ENCODE measurements at regions not wholly inside any gene's neighbourhood (a gene's known extent, or its start where the extent isn't known, plus 50 kb on each side); places are given as distances from the start of the nearest gene placed in this dataset.

GRCh38 chr5:19270153-19270552 is 717.8 kb downstream of the CDH18 start:
- no peak for TF ChIP-seq POLR2A (IDR thresholded peaks at IDR 0.05; ENCODE audit: low read depth, low read length)
- TF ChIP-seq POLR2AphosphoS5 (IDR thresholded peaks at IDR 0.05; ENCODE audit: low read depth, low read length) = no peak
- no peak for TF ChIP-seq TAF1 (IDR thresholded peaks at IDR 0.05; ENCODE audit: borderline replicate concordance, low read depth, low read length)

Measured in GM12892 (cell line).